ENCODE measurements at regions not wholly inside any gene's neighbourhood (a gene's known extent, or its start where the extent isn't known, plus 50 kb on each side); places are given as distances from the start of the nearest gene placed in this dataset.

- TF ChIP-seq, protein P1, sequence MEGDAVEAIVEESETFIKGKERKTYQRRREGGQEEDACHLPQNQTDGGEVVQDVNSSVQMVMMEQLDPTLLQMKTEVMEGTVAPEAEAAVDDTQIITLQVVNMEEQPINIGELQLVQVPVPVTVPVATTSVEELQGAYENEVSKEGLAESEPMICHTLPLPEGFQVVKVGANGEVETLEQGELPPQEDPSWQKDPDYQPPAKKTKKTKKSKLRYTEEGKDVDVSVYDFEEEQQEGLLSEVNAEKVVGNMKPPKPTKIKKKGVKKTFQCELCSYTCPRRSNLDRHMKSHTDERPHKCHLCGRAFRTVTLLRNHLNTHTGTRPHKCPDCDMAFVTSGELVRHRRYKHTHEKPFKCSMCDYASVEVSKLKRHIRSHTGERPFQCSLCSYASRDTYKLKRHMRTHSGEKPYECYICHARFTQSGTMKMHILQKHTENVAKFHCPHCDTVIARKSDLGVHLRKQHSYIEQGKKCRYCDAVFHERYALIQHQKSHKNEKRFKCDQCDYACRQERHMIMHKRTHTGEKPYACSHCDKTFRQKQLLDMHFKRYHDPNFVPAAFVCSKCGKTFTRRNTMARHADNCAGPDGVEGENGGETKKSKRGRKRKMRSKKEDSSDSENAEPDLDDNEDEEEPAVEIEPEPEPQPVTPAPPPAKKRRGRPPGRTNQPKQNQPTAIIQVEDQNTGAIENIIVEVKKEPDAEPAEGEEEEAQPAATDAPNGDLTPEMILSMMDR (conservative IDR thresholded peaks at IDR 0.05), result no peak
- TF ChIP-seq ZFX (IDR thresholded peaks at IDR 0.05), result no peak
Measured at GRCh38 chr15:93243573-93243972, 154.6 kb upstream of the RGMA start.

Data from C4-2B (cell line).